Psoas muscle (tissue), 7 donors: ENCODE measurements at regions not wholly inside any gene's neighbourhood (a gene's known extent, or its start where the extent isn't known, plus 50 kb on each side); places are given as distances from the start of the nearest gene placed in this dataset.

Source experiments
- ATAC-seq, 4 donors: fragments of 200-7000 bp; cut with Tn5 transposase; one replicate each; pipeline ENCODE4 v1.9.1; 2020; ENCODE audit warnings: moderate library complexity in 3 of 4, mild to moderate bottlenecking in 2 of 4
- DNase-seq, 2 donors: peaks; one replicate each; pipeline ENCODE4 v3.0.0-alpha.2; 2020
- H3K27ac ChIP-seq: fragments of 200-600 bp; one replicate; pipeline ENCODE4 v1.8.0; 2022
- H3K27me3 ChIP-seq, 3 donors: fragments of 200-600 bp in 1 of 3; one replicate each; pipeline versions ENCODE4 v1.6.1 to v1.8.0; 2013 to 2022; ENCODE audit warnings: low read length in 2 of 3, mild to moderate bottlenecking in 2 of 3, moderate library complexity in 1 of 3; ENCODE audit not compliant: insufficient read depth in 3 of 3
- H3K36me3 ChIP-seq, 2 donors: fragments of 200-600 bp in 1 of 2; one replicate each; pipeline versions ENCODE4 v1.6.1 to v1.8.0; 2013 to 2022; ENCODE audit warnings: low read depth in 1 of 2, mild to moderate bottlenecking in 1 of 2, moderate library complexity in 1 of 2; ENCODE audit not compliant: insufficient read depth in 1 of 2
- H3K4me1 ChIP-seq: fragments of 200-600 bp; one replicate; pipeline ENCODE4 v1.8.0; 2022
- H3K4me3 ChIP-seq: fragments of 200-600 bp; one replicate; pipeline ENCODE4 v1.8.0; 2022; ENCODE audit warnings: mild to moderate bottlenecking
- H3K9me3 ChIP-seq: fragments of 200-600 bp; one replicate; pipeline ENCODE4 v1.8.0; 2022
- WGBS, 3 donors: extraction: QIAGEN DNeasy Blood & Tissue Kit; methylation state at CpG; one replicate each; pipeline versions ENCODE4 v1.1.6 to v1.1.7; 2013; 5-methylcytosine and 5-hydroxymethylcytosine counted together
- intact Hi-C, 2 donors: fragments of 100-400 bp; cut with DNase I; formaldehyde crosslinking; loops; one replicate each; pipeline versions ENCODE4 v1.11.0 to v1.14.2; 2022
- TF ChIP-seq, protein P1 (sequence below): fragments of 200-600 bp; IDR thresholded peaks from one replicate; pipeline ENCODE4 v1.8.0; 2022; ENCODE audit warnings: antibody characterized with exemption
- donor health status: healthy with polysubstance abuse.
- donor health status: DM: no; HTN: no; CAD: no; lungs with moderate emphysema.
- donor health status: Bipolar disorder and iron deficiency.
- donor health status: healthy.
- donor health status: DM: yes; HTN: yes; CAD: no.
- donor health status: DM: no; HTN: no; CAD: no.
- donor health status: DM: yes; HTN: yes; CAD: no.

DNA sequence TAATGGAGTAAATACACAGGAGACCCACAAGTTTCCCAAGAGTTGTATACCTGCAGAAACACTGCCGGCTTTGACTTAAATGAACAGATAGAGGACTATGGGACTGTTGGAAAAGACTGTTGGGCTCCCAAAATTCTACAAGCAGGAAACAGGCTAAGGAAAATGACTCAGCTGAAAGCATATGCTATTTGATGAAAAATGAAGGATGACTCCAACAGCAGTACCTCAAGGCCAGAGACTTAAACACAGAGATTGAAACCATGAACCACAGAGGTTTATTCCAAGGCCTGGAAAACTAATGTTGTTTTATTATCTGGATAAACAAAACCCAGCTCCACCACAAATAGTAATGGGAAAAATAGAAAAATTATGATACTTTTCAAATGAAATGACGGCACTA, 187.7 kb downstream of the TNFSF18 start:
- no peak for ATAC-seq
- no peak overlapping the region for H3K4me3 ChIP-seq
- 89 to 93% (median 92%) methylated on average over 2 of the region's 2 CpGs for WGBS, 3 donors

DNA sequence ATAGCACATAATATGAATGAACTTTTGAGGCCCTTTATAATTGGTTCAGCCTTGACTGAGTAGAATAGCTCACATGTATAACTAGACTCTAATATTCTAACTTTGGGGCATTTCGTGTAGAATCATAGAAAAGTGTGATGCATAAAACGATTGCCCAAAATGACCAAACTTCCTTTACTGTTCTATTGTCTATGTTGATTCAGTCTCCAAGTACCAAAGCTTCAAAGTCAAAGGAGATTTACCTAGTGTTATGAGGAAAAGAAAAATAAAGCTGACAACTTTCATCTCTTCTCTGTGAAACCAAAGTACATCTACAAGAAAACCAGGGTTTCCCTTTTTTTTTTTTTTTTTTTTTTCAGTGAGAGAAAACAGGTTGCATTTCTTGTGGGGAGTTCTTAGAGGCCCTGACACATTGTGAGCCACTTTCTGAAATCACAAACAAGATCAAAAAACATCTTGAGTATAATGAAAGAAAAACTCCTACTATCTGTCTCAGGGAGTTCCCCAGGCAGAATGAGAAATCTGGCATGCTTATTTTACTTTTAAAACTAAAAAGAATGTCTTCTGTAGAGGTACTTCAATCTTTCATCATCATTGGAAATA, 183.4 kb downstream of the TNFSF18 start:
- H3K27ac ChIP-seq, result no peak overlapping the region
- intact Hi-C loops, result no loop called here
- H3K36me3 ChIP-seq, result no peaks in the 10 kb centered on the region
- DNase-seq (no peak), ATAC-seq (no peak)
- no peaks in the 10 kb centered on the region for H3K4me1 ChIP-seq
- 79 to 85% (median 84%) methylated on average over 2 of the region's 2 CpGs for WGBS, 3 donors
- TF ChIP-seq, protein P1, sequence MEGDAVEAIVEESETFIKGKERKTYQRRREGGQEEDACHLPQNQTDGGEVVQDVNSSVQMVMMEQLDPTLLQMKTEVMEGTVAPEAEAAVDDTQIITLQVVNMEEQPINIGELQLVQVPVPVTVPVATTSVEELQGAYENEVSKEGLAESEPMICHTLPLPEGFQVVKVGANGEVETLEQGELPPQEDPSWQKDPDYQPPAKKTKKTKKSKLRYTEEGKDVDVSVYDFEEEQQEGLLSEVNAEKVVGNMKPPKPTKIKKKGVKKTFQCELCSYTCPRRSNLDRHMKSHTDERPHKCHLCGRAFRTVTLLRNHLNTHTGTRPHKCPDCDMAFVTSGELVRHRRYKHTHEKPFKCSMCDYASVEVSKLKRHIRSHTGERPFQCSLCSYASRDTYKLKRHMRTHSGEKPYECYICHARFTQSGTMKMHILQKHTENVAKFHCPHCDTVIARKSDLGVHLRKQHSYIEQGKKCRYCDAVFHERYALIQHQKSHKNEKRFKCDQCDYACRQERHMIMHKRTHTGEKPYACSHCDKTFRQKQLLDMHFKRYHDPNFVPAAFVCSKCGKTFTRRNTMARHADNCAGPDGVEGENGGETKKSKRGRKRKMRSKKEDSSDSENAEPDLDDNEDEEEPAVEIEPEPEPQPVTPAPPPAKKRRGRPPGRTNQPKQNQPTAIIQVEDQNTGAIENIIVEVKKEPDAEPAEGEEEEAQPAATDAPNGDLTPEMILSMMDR, result no peak
- H3K27me3 ChIP-seq, result no peaks in the 10 kb centered on the region
- no peaks in the 10 kb centered on the region for H3K9me3 ChIP-seq
- H3K4me3 ChIP-seq, result no peak overlapping the region

More for the DNA sequence above, 187.7 kb downstream of the TNFSF18 start:
- H3K36me3 ChIP-seq, result no peaks in the 10 kb centered on the region
- intact Hi-C loops, result no loop called here
- DNase-seq, result no peak
- TF ChIP-seq, protein P1, result no peak
- no peaks in the 10 kb centered on the region for H3K4me1 ChIP-seq
- H3K27me3 ChIP-seq, result no peaks in the 10 kb centered on the region
- no peak overlapping the region for H3K27ac ChIP-seq
- H3K9me3 ChIP-seq, result no peaks in the 10 kb centered on the region

DNA sequence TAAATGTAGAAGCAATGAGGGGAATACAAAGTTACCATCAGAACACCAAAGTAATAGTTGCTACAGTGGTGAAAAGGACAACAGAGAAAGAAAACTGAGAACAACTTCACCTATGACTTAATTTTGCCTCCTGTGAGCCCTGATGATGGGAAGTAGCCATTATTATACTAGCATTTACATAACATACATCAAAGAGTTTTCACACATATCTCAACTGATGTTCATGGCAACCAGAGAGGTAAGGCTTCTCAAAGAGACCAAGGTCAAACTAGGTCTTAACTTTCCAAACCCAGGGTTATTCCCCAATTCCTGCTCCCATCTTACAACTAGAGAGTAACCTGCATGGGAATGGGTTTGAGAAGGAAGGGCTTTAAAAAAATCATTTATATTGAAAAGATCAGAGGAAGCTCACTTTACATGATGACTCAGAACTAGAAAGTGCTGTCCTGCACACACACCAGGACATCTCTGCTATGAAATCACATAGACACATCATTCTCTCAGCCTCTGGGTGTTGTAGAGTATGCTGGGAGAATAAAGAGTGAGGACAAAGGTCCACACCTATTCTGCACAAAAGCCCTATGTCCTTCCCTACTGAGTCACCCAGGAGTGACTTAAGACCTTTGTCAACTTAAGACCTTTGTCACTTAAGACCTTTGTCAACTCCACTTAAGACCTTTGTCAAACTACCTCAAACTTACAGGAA, 179.7 kb downstream of the TNFSF18 start:
- H3K4me1 ChIP-seq, result no peaks in the 10 kb centered on the region
- intact Hi-C loops, result no loop called here
- no peak overlapping the region for H3K4me3 ChIP-seq
- no peak for ATAC-seq
- H3K27me3 ChIP-seq, result no peaks in the 10 kb centered on the region
- DNase-seq, result no peak
- H3K9me3 ChIP-seq, result no peaks in the 10 kb centered on the region
- TF ChIP-seq, protein P1, result no peak
- no peak overlapping the region for H3K27ac ChIP-seq
- H3K36me3 ChIP-seq, result no peaks in the 10 kb centered on the region

DNA sequence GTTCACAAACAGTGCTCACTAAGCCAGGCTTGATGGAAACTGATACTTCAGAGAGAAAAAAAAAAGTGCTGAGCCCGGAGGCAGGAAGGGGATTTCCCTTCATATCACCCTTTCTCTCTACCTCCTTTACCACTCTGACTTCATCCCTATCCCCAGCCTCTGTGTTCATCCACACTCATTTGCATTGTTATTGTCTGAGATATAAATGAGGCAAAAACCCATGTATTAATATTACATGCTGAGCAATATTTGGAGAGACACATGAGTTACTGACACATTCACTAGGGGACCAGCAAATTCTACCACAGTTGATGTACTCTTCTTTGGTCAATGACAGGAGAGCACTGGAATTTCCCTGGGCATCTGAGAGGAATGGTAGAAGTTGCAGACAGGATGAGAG, 175.8 kb downstream of the TNFSF18 start:
- ATAC-seq (no peak), DNase-seq (no peak)
- H3K4me3 ChIP-seq, result no peak overlapping the region
- intact Hi-C loops, result no loop called here
- H3K27me3 ChIP-seq, result no peaks in the 10 kb centered on the region
- H3K36me3 ChIP-seq, result no peaks in the 10 kb centered on the region
- 8 to 17% (median 14%) methylated on average over 1 of the region's 1 CpG for WGBS, 3 donors
- H3K9me3 ChIP-seq, result no peaks in the 10 kb centered on the region
- H3K4me1 ChIP-seq, result no peaks in the 10 kb centered on the region
- TF ChIP-seq, protein P1, result no peak
- no peak overlapping the region for H3K27ac ChIP-seq

DNA sequence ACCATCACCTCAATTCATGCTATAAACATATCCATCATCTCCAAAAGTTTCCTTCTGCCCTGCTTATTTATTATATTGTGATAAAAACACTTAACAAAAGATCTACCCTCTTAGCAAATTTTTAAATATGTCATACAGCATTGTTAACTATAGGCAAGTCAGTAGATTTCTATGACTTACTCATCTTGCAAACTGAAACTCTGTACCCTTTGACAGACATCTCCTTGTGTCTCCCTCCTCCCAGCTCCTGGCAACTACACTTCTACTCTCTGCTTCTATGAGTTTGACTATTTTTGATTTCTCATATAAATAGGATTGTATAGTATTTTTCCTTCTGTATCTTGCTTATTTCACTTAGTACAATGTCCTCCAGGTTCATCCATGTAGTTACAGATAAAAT, 174.8 kb downstream of the TNFSF18 start:
- Histone ChIP-seq H3K4me3 (no peak overlapping the region), H3K27ac (no peak overlapping the region), H3K4me1 (no peaks in the 10 kb centered on the region), H3K36me3 (no peaks in the 10 kb centered on the region), H3K9me3 (no peaks in the 10 kb centered on the region), H3K27me3 (no peaks in the 10 kb centered on the region)
- TF ChIP-seq, protein P1, result no peak
- DNase-seq (no peak), ATAC-seq (no peak)
- intact Hi-C loops, result no loop called here
